Omental fat pad (tissue), 3 donors: ENCODE measurements at regions not wholly inside any gene's neighbourhood (a gene's known extent, or its start where the extent isn't known, plus 50 kb on each side); places are given as distances from the start of the nearest gene placed in this dataset.

Source experiments
- ATAC-seq: fragments of 150-250 bp; one replicate; pipeline ENCODE4 v1.9.1; 2016; ENCODE audit warnings: mild to moderate bottlenecking, moderate library complexity; ENCODE audit not compliant: low FRiP score
- DNase-seq: peaks from one replicate; pipeline ENCODE4 v3.0.0-alpha.2; 2019; ENCODE audit warnings: low spot score
- CTCF ChIP-seq, 3 donors: fragments of 450-650 bp; IDR thresholded peaks; one replicate each; pipeline ENCODE4 v1.5.1; 2016 to 2017; ENCODE audit warnings: antibody characterized with exemption in 3 of 3, mild to moderate bottlenecking in 3 of 3, moderate library complexity in 2 of 3

GRCh38 chr13:89238496-89238895, 1567.3 kb downstream of the SLITRK5 start:
- TF ChIP-seq CTCF (IDR thresholded peaks at IDR 0.05), result no peak
- ATAC-seq (no peak), DNase-seq (no peak)

DNA sequence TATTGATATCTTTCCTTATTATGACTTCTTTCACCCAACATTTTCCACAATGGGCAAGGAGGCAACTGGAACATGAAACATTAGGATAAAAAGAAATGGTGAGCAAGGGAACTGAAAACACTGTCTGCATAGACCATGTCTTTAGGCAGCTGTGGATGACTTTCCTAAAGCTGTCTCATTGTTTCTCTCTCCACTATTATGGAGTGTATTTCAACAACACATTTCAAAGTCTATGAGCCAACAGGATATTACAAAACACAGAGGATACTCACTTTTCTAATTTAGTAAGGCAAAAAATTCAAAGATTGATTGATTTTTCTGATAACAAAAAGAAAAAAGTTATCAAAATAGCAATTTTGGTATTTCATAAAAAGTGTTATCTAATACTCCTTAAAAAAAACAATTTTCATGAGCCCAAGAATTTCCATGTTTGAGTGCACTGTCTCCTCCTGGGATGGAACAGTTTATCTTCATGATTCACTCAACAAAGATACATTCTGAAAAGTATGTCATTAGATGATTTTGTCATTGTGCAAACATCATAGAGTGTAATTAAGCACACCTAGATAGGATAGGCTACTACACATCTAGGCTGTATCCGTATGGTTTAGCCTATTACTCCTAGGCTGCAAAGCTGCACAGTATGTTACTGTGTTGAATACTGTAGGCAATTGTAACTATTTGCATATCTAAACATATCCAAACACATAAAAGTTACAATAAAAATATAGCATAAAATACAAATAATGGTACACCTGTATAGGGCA, 1568.4 kb downstream of the SLITRK5 start:
- TF ChIP-seq CTCF (IDR thresholded peaks at IDR 0.05), result no peak
- ATAC-seq (no peak), DNase-seq (no peak)

DNA sequence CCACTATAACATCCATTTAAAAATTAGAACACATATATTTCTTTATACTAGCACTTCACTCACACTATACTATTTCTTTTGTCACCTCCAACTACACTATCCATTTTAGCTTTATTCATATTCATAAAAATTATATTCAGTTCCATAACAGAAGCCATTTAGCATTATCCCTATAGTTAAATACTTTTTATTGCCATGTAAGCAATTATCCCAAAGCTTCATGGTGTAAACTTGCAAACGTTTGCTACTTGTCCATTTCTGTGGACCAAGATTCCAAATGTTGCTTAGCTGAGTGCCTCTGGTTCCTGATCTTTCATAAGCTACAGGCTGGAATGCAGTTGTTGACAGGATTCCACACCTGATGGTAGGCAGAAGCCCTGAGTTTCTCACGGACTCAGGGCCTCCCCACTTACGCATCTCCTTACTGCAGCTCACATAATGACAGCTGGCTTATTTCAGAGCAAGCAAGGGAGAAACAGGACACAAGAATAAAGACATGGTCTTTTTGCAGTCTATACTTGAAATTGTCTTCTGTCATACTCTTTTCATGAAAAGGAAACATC, 1584.8 kb downstream of the SLITRK5 start:
- no peak for ATAC-seq
- TF ChIP-seq CTCF (IDR thresholded peaks at IDR 0.05), result no peak
- no peak for DNase-seq

DNA sequence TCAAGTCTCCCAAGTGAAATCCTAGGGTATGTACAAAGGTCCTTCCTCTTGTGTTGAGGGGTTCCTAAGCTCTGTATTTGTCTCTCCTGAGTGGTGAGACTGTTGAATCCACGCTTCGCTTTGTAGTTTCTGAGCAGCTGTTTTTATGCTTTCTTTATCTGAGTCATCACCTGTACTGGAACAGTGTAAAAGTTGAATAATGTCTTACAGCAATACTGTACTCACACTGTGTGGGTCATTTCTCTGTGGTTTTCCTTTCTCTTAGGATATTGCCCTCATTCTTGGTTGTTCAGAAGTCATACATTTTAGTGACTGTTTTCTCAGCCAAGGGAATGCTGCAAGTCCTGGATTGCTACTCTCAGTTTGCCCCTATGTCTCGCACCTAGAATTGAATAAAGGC, 1596.6 kb downstream of the SLITRK5 start:
- no peak for TF ChIP-seq CTCF (IDR thresholded peaks at IDR 0.05)
- DNase-seq (no peak), ATAC-seq (no peak)

- DNase-seq (no peak), ATAC-seq (no peak)
- TF ChIP-seq CTCF (IDR thresholded peaks at IDR 0.05), result no peak
These were observed 1598.6 kb downstream of the SLITRK5 start for GRCh38 chr13:89269737-89270136.

DNA sequence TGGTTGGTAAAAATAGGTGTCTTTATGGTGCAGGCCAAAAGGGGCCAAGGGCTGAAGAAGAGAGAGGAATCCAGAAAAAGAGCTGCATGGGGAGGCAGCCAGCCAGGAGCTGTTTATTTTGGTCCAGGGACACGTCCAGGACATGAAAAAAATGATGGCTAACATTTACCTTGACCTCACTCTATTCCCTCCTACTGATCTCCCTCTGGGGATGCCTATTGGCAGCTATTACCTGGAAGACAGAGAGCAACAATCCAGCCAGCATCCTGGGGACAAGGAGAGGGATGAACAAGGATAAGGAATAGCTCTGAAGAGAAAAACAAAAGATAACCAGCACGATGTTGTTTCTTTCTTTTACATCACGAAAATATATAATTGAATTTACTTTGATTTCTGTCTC, 1599.6 kb downstream of the SLITRK5 start:
- DNase-seq, result no peak
- no peak for ATAC-seq
- no peak for TF ChIP-seq CTCF (IDR thresholded peaks at IDR 0.05)

- no peak for DNase-seq
- no peak for TF ChIP-seq CTCF (IDR thresholded peaks at IDR 0.05)
- no peak for ATAC-seq
These were observed 1608.2 kb downstream of the SLITRK5 start for GRCh38 chr13:89279374-89279773.
